Body of pancreas (tissue), 4 donors: ENCODE measurements at regions not wholly inside any gene's neighbourhood (a gene's known extent, or its start where the extent isn't known, plus 50 kb on each side); places are given as distances from the start of the nearest gene placed in this dataset.

Source experiments
- CTCF ChIP-seq, 7 experiments: fragments of 450-650 bp in 4 of 7; fragments of 200-600 bp in 3 of 7; sonication (generic) in 3 of 7; IDR thresholded peaks; one replicate each; pipeline ENCODE4 v1.5.1; 2016 to 2019; ENCODE audit warnings: antibody characterized with exemption in 7 of 7
- POLR2A ChIP-seq, 3 donors: fragments of 450-650 bp; IDR thresholded peaks; one replicate each; pipeline ENCODE4 v1.6.1; 2016; ENCODE audit warnings: antibody characterized with exemption in 3 of 3, mild to moderate bottlenecking in 2 of 3

GRCh38 chr7:85805656-85806055 is 618.8 kb upstream of the SEMA3D start:
- TF ChIP-seq CTCF (IDR thresholded peaks at IDR 0.05) = no peak
- no peak for TF ChIP-seq POLR2A (IDR thresholded peaks at IDR 0.05)
